ENCODE measurements at regions not wholly inside any gene's neighbourhood (a gene's known extent, or its start where the extent isn't known, plus 50 kb on each side); places are given as distances from the start of the nearest gene placed in this dataset.

DNA sequence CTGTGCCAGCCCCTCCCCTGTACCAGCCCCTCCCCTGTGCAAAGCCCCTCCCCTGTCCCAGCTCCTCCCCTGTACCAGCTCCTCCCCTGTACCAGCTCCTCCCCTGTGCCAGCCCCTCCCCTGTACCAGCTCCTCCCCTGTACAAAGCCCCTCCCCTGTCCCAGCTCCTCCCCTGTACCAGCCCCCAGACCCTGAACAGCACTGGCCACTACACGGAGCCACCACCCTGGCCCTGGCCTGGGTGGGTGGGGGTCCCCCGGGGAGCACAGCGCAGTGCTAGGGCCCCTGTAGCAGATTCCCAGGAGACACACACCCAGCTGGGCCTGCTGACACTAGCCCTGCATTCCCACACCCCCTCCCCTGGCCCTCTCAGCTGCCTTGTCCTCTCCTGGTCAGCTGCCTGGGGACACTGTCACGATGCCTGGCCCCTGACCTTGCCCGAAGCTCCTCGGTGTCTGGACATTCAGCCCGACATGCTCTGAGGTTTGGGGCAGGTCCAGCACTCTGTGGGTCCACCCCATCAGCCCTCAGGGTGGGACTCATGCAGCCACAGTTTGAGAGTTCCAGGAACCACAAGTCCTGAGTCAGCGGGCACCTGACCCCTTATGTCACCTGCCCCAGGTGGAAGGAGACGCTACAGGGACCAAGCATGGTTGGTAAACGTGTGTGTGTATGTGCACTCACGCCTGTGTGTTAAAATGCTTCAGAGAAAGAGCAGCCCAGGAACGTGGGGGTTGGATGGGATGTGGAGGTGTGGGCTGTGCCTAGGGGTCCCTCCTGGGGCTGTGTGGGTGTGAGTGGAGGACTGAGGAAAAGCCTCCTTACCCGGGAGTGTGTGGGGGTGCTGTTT lies 114.2 kb downstream of the METRNL start:
- 71% methylated on average over 13 of the region's 13 CpGs for WGBS
- Histone ChIP-seq H3K4me3 (no peak overlapping the region), H3K4me1 (replicated peaks) (no peaks in the 10 kb centered on the region)

DNA sequence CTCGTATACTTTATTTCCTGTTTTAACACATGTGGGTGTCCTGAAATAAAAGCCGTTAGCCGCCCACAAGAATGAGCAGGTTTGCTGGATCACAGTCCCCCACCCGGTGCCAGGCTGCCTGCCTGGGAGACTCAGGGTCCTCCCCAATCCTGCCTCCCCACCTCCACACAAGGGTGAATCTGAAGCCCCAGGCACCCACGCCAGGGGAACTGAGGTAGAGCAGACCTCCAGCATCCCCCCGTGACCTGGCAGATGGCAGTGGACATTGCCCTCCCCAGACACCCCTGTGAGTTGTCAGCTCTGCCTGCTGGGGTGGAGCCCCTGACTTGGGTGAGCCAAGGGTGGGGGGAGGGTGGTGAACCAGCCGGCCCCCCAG lies 114.8 kb downstream of the METRNL start:
- intact Hi-C loops (cut with DNase I) = no loop called here
- no peak overlapping the region for H3K27ac ChIP-seq
- H3K4me1 ChIP-seq (replicated peaks) = no peaks in the 10 kb centered on the region

More for the DNA sequence above, 114.2 kb downstream of the METRNL start:
- no peak for DNase-seq (ENCODE audit: low spot score)
- H3K27me3 ChIP-seq (replicated peaks; ENCODE audit: insufficient read depth) = no peaks in the 10 kb centered on the region
- H3K36me3 ChIP-seq = no peaks in the 10 kb centered on the region
- TF ChIP-seq, protein P1, sequence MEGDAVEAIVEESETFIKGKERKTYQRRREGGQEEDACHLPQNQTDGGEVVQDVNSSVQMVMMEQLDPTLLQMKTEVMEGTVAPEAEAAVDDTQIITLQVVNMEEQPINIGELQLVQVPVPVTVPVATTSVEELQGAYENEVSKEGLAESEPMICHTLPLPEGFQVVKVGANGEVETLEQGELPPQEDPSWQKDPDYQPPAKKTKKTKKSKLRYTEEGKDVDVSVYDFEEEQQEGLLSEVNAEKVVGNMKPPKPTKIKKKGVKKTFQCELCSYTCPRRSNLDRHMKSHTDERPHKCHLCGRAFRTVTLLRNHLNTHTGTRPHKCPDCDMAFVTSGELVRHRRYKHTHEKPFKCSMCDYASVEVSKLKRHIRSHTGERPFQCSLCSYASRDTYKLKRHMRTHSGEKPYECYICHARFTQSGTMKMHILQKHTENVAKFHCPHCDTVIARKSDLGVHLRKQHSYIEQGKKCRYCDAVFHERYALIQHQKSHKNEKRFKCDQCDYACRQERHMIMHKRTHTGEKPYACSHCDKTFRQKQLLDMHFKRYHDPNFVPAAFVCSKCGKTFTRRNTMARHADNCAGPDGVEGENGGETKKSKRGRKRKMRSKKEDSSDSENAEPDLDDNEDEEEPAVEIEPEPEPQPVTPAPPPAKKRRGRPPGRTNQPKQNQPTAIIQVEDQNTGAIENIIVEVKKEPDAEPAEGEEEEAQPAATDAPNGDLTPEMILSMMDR (IDR thresholded peaks at IDR 0.05) = no peak
- TF ChIP-seq POLR2A (IDR thresholded peaks at IDR 0.05) (no peak), POLR2AphosphoS5 (IDR thresholded peaks at IDR 0.05) (no peak)
- intact Hi-C loops (cut with DNase I) = no loop called here
- no peaks in the 10 kb centered on the region for H3K9me3 ChIP-seq
- H3K27ac ChIP-seq = no peak overlapping the region

DNA sequence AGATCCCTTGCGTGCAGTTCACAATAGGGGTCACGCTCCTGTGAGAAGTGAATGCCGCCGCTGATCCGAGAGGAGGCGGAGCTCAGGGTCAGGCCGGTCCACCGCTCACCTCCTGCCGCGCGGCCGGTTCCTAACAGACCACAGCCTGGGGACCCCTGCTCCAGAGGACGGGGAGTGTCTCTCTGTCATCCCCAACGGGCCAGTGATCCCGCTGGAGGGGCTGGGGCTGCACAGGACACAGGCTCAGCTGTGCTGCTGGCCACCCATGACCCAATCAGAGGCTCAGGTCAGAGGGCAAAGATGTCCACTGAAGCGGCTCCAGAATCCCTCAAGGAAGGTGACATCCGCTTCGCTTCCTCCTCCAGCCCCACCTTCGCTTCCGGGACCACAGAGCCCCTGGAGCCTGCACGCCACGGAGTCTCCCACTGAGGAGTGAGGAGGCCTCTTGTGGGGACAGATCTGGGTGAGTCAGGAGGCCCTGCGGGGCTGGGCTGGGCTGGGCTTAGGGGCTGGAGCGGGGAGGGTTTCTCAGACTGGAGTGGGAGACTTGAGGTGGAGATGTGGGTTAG lies 115.4 kb downstream of the METRNL start:
- peak overlapping the region; percentile 43 to 61 for H3K27ac ChIP-seq
- H3K4me3 ChIP-seq = no peak overlapping the region
- no peak for TF ChIP-seq POLR2A (IDR thresholded peaks at IDR 0.05)
- TF ChIP-seq POLR2AphosphoS5 (IDR thresholded peaks at IDR 0.05) = no peak
- TF ChIP-seq, protein P1 (IDR thresholded peaks at IDR 0.05) = no peak
- H3K27me3 ChIP-seq (replicated peaks; ENCODE audit: insufficient read depth) = no peaks in the 10 kb centered on the region
- no peaks in the 10 kb centered on the region for H3K9me3 ChIP-seq
- WGBS = 96% methylated on average over 24 of the region's 24 CpGs
- H3K4me1 ChIP-seq (replicated peaks) = no peaks in the 10 kb centered on the region
- intact Hi-C loops (cut with DNase I) = no loop called here
- no peak for DNase-seq (ENCODE audit: low spot score)
- no peaks in the 10 kb centered on the region for H3K36me3 ChIP-seq

More for the DNA sequence above, 114.8 kb downstream of the METRNL start:
- Histone ChIP-seq H3K27me3 (replicated peaks; ENCODE audit: insufficient read depth) (no peaks in the 10 kb centered on the region), H3K9me3 (no peaks in the 10 kb centered on the region), H3K4me3 (no peak overlapping the region), H3K36me3 (no peaks in the 10 kb centered on the region)
- TF ChIP-seq POLR2A (IDR thresholded peaks at IDR 0.05) = no peak
- TF ChIP-seq, protein P1 (IDR thresholded peaks at IDR 0.05) = no peak
- no peak for TF ChIP-seq POLR2AphosphoS5 (IDR thresholded peaks at IDR 0.05)
- no peak for DNase-seq (ENCODE audit: low spot score)
- WGBS = 71% methylated on average over 7 of the region's 7 CpGs

DNA sequence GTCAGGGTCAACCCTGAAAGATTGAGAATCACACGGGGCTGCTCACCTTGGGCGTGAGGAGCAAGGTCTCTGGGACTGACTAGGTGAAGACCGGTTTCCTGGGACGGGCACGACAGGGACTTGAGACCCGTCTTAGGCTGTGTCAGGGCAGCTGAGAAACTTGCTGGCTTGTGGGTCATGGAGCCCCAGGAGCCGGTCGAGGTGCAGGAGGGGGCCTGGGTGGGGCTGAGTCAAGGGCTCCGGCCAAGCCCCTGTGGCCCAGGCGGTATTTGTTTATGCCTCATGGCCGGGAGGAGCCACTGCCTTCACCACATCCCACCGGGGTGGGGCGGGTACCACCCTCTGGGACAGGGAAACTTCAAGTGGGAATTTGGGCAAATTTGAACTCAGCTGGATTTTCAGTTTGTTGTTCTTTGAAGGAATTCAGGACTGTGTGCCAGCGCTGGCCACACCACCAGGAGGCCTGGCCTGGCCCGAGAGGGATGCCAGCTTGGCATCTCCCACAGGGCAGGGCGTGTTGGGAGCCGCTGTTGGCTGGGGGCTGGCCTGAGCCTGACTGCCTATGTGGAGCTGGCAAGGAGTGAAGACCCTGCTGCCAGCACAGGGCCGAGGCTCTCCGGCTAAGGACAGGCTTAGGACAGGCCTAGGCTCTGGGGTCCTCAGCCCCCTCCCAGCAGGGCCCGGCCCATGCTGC lies 116.1 kb downstream of the METRNL start:
- H3K27me3 ChIP-seq (replicated peaks; ENCODE audit: insufficient read depth) = no peaks in the 10 kb centered on the region
- 47% methylated on average over 17 of the region's 20 CpGs for WGBS
- TF ChIP-seq, protein P1 (IDR thresholded peaks at IDR 0.05) = peak in 2 of 4 experiments; percentile 45 to 55
- peak; percentile 55 for TF ChIP-seq POLR2AphosphoS5 (IDR thresholded peaks at IDR 0.05)
- no peak for TF ChIP-seq POLR2A (IDR thresholded peaks at IDR 0.05)
- DNase-seq (ENCODE audit: low spot score) = peak; percentile 73
- H3K9me3 ChIP-seq = no peaks in the 10 kb centered on the region
- no peak overlapping the region for H3K4me3 ChIP-seq
- peak overlapping the region; percentile 43 to 61 for H3K27ac ChIP-seq
- H3K36me3 ChIP-seq = no peaks in the 10 kb centered on the region
- intact Hi-C loops (cut with DNase I) = no loop called here
- H3K4me1 ChIP-seq (replicated peaks) = no peaks in the 10 kb centered on the region
